HG03460 (cell line): ENCODE measurements at regions not wholly inside any gene's neighbourhood (a gene's known extent, or its start where the extent isn't known, plus 50 kb on each side); places are given as distances from the start of the nearest gene placed in this dataset.
"Not testable (repeated sequence)": the region's sequence is repeated elsewhere in the genome, so short reads cannot be mapped to it uniquely, and the experiment has no call there.

Experiments
- ATAC-seq: cut with Tn5 transposase; IDR thresholded peaks from one replicate; pipeline ENCODE4 v1.9.1; 2021; ENCODE audit not compliant: unreplicated experiment

- ATAC-seq, result no peak
These were observed 1960.9 kb upstream of the DEFB115 start for GRCh38 chr20:29296256-29297230.

- no peak for ATAC-seq
These were observed 1959.8 kb upstream of the DEFB115 start for GRCh38 chr20:29297411-29298270.

- ATAC-seq, result no peak
These were observed 1959.2 kb upstream of the DEFB115 start for GRCh38 chr20:29298271-29298590.

- ATAC-seq, result no peak
These were observed 1958.5 kb upstream of the DEFB115 start for GRCh38 chr20:29298759-29299613.

- ATAC-seq, result no peak
These were observed 1957.5 kb upstream of the DEFB115 start for GRCh38 chr20:29299811-29300578.

- no peak for ATAC-seq
These were observed 1956.6 kb upstream of the DEFB115 start for GRCh38 chr20:29300579-29301551.

GRCh38 chr20:29301624-29302259, 1955.7 kb upstream of the DEFB115 start:
- ATAC-seq, result no peak

GRCh38 chr20:29302979-29303644, 1954.4 kb upstream of the DEFB115 start:
- no peak for ATAC-seq

- ATAC-seq, result no peak
These were observed 1950.9 kb upstream of the DEFB115 start for GRCh38 chr20:29306390-29307072.

- not testable (repeated sequence) for ATAC-seq
These were observed 1950.0 kb upstream of the DEFB115 start for GRCh38 chr20:29307484-29307883.

- not testable (repeated sequence) for ATAC-seq
These were observed 1948.5 kb upstream of the DEFB115 start for GRCh38 chr20:29308956-29309355.

GRCh38 chr20:29309481-29309880, 1948.0 kb upstream of the DEFB115 start:
- ATAC-seq, result not testable (repeated sequence)

- not testable (repeated sequence) for ATAC-seq
These were observed 1946.4 kb upstream of the DEFB115 start for GRCh38 chr20:29311046-29311445.

- not testable (repeated sequence) for ATAC-seq
These were observed 1944.8 kb upstream of the DEFB115 start for GRCh38 chr20:29312679-29313078.

- no peak for ATAC-seq
These were observed 1944.0 kb upstream of the DEFB115 start for GRCh38 chr20:29313481-29313880.

GRCh38 chr20:29314294-29314693, 1943.2 kb upstream of the DEFB115 start:
- no peak for ATAC-seq

- no peak for ATAC-seq
These were observed 1938.5 kb upstream of the DEFB115 start for GRCh38 chr20:29318871-29319461.
